HG03558 (cell line): ENCODE measurements at regions not wholly inside any gene's neighbourhood (a gene's known extent, or its start where the extent isn't known, plus 50 kb on each side); places are given as distances from the start of the nearest gene placed in this dataset.

Experiments
- ATAC-seq: cut with Tn5 transposase; IDR thresholded peaks from one replicate; pipeline ENCODE4 v1.9.1; 2021; ENCODE audit warnings: moderate number of reproducible peaks; ENCODE audit not compliant: unreplicated experiment; ENCODE audit errors: extremely low read depth

DNA sequence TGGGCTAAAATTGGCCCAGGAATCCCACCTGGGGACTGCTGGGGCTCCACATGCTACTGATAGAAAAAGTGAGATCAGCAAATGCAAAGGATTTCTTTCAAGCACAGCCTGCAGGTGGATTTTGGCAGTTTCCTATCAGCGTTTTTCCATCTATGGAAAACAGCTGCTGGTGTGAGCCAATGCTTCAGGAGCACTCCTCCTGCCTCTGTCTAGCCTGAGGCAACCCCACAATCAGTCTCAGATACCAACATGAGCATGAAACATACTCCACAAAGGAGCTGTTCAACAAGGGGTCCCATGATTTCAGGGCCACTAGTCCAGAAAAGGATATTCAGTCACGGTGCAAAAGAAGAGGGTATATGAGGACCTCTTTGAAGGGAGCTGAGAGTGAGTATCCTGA is 311.5 kb upstream of the THBS1 start:
- ATAC-seq = no peak

- no peak for ATAC-seq
These were observed 311.1 kb upstream of the THBS1 start for GRCh38 chr15:39269821-39270220.

DNA sequence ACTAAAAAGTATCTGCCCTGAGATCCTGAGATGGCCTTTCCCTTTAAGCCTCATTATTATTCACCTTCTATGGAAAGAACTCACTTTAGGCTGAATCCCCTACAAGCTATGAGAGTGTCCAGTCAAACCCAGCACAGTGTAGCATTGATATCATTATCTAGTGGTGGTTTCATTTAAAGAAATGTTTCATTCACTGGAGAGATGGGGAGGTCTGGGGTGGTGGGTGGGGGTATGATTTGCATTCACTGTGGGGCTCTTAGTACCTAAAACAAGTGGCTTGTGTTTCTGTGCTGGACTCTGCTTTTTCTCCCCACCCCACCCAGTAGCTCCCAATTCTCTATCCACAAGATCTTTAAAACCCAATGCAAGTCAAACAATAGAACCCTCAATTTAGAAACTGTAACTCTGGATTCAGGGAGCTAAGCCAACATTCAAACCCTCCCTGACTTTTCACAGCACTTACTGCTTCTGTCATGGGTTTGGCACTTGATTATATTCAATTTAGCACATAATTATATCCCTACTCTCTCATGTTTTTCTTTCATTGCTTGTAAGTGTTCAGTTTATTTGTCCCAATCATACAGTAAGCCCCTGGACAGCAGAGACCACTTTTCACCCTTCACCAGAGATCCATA is 310.5 kb upstream of the THBS1 start:
- ATAC-seq = no peak

DNA sequence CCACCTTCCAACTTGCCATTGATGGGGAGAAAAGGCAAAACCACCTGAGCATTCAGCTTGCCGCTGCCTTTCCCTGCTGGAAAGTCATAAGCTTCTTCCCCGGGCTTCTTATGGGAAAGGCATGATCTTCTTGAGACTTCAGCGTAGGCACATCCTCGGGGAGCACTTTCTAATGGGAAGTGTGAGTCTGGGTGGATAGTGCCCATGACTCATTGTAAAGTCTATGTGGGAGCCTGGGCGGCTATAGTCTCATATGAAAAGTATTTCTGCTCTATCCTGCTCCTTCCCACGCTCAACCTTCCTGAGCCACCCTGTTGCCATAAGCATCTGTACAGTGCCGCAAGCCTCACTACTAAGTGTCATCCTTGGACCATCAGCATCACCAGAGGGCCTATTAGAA is 309.9 kb upstream of the THBS1 start:
- no peak for ATAC-seq

DNA sequence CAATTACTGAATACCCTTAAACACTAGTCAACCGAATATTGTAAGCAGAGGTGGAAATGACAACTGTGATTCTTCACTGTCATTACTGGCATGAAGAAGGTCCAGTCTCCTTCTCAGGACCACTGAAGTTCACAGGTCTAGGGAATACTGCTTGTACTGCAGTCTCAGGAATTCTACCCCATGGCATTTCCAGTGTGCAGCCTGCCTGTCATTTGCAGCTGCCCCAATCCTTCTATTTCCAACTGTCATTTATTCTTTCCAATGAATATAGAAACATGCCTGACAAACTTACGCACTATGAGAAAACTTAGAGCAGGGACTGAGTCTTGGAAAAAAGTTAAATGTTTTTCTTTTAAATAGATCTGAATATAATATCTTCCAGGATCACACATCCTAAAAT is 308.0 kb upstream of the THBS1 start:
- no peak for ATAC-seq

GRCh38 chr15:39273717-39274411 is 307.0 kb upstream of the THBS1 start:
- no peak for ATAC-seq

- no peak for ATAC-seq
These were observed 305.8 kb upstream of the THBS1 start for GRCh38 chr15:39275066-39275465.

DNA sequence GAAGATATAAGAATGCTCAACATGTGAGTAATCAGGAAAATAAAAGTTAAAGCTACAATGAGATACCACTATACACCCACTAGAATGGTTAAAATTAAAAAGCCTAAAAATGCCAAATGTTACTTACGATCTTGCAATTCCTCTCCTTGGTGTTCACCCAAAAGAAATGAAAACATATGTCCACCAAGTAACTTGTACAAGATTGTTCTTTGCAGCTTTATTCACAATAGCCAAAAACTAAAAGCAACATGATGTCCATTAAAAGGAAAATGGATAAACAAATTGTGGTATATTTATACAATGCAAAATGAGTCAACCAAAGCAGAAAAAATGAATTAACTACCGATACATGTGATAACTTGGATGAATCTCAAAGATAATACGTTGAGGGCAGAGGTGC is 301.6 kb upstream of the THBS1 start:
- no peak for ATAC-seq

DNA sequence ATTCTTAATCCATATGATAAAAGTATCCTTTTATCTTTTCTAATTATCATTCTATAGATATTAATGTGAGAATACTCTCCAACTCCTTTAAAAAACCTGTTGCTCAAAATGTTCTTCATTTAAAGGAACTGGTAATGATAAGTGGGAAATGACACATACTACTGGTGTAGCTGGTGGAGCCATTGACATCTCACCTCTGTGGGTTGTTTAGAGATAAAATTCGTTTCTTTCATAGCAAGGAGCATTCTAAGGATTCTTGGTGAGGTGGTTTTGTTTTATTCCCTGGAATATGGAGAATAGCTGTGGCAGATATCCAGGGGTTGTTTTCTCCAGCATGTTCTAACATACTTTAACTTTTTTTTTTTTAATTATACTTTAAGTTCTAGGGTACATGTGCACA is 299.8 kb upstream of the THBS1 start:
- no peak for ATAC-seq

GRCh38 chr15:39282663-39283208 is 298.1 kb upstream of the THBS1 start:
- ATAC-seq = no peak

GRCh38 chr15:39283531-39283930 is 297.3 kb upstream of the THBS1 start:
- no peak for ATAC-seq

- ATAC-seq = no peak
These were observed 295.8 kb upstream of the THBS1 start for GRCh38 chr15:39285071-39285470.

- ATAC-seq = no peak
These were observed 295.2 kb upstream of the THBS1 start for GRCh38 chr15:39285663-39286062.

DNA sequence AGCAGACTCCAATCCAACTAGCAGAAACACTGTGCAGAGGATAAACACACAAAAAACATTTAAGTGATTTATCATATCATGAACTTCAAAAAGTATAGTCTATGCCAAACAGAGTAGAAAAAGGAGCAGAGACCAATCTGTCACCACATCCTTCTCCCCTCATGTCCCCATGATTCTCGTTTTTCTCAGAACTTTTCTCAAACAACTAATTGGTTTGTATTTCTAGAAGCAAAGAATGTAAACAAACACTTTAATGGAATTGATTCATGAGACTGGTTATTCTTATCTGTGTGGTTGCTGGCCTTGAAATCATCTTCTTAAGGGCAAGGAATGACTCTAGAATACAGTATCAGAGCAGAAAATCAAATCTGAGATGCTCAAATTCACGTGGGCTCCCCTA is 294.2 kb upstream of the THBS1 start:
- no peak for ATAC-seq

- ATAC-seq = no peak
These were observed 293.3 kb upstream of the THBS1 start for GRCh38 chr15:39287322-39288195.

DNA sequence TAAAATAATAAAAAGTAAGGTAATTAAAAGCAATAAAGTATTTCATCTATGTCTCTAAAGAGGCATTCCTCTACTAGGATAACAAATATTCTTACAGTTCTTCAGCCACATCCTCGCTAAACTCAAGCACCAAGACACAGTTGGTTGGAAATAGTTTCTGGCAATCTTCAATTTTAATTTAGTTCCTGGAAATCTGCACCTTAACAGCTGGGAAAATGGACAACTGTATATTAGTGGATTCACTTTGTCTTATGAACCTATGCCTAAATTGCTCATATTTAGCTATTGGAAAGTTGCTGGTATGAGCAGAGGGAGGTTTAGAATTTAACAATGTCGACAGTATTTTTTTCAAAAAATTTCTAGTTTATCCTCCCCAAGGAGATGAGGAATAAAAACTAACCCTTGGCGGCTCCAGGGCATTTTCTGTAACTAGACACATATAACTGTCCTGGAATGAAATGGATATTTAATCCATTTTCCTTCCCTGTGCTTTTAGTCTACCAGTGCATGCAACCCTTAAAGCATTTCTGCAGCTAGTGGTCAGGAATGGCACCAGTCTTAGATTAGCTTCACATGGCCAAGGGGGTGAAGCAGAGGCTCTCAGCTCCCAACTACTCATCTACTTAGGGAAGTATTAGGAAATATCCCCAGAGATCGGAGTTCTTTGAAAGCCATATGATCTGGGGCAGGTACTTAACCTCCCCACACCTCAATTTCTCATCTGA is 290.0 kb upstream of the THBS1 start:
- ATAC-seq = no peak

DNA sequence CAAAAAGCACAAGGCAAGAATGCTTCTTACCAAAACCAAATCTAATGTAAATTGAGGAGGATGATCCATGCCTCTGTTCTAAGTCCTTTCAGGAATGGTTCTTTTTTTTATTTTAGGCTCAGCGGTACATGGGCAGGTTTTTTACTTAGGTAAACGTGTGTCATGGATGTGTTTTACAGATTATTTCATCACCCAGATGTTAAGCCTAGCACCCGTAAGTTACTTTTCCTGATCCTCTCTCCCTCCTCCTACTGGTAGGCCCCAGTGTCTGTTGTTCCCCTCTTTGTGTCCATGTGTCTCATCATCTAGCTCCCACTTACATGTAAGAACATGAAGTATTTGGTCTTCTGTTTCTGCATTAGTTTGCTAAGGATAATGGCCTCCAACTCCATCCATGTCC is 289.2 kb upstream of the THBS1 start:
- ATAC-seq = no peak

- no peak for ATAC-seq
These were observed 283.9 kb upstream of the THBS1 start for GRCh38 chr15:39296955-39297354.

GRCh38 chr15:39298271-39298962 is 282.5 kb upstream of the THBS1 start:
- no peak for ATAC-seq
